Ascending aorta (tissue), 2 donors: ENCODE measurements at regions not wholly inside any gene's neighbourhood (a gene's known extent, or its start where the extent isn't known, plus 50 kb on each side); places are given as distances from the start of the nearest gene placed in this dataset.

Source experiments
- DNase-seq, 2 donors: peaks; one replicate each; pipeline ENCODE4 v3.0.0-alpha.2; 2019; ENCODE audit warnings: low spot score in 2 of 2
- H3K27ac ChIP-seq, 2 donors: fragments of 200-600 bp; sonication (generic); one replicate each; pipeline ENCODE4 v1.5.1; 2016 to 2017; ENCODE audit warnings: mild to moderate bottlenecking in 1 of 2
- H3K27me3 ChIP-seq: fragments of 200-600 bp; sonication (generic); one replicate; pipeline ENCODE4 v1.5.1; 2017
- H3K36me3 ChIP-seq, 2 donors: fragments of 200-600 bp; sonication (generic); one replicate each; pipeline ENCODE4 v1.5.1; 2016
- H3K4me1 ChIP-seq, 2 donors: fragments of 200-600 bp; sonication (generic); one replicate each; pipeline ENCODE4 v1.5.1; 2016 to 2017; ENCODE audit warnings: mild to moderate bottlenecking in 1 of 2
- H3K4me3 ChIP-seq, 2 donors: fragments of 200-600 bp; sonication (generic); one replicate each; pipeline ENCODE4 v1.5.1; 2016 to 2017; ENCODE audit warnings: mild to moderate bottlenecking in 1 of 2
- H3K9me3 ChIP-seq, 2 donors: fragments of 200-600 bp; sonication (generic); one replicate each; pipeline ENCODE4 v1.5.1; 2016
- intact Hi-C: fragments of 100-400 bp; cut with DNase I; formaldehyde crosslinking; loops from one replicate; pipeline ENCODE4 v1.15.1; 2023
- TF ChIP-seq, protein P1 (sequence below), 3 experiments: fragments of 200-600 bp in 2 of 3; fragments of 450-650 bp in 1 of 3; sonication (generic) in 2 of 3; IDR thresholded peaks; one replicate each; pipeline ENCODE4 v1.5.1; 2016 to 2019; ENCODE audit warnings: antibody characterized with exemption in 3 of 3, mild to moderate bottlenecking in 1 of 3, moderate library complexity in 1 of 3

GRCh38 chr5:116847960-116848359 lies 273.3 kb upstream of the SEMA6A start:
- no peak for DNase-seq
- no peaks in the 10 kb centered on the region for H3K27me3 ChIP-seq
- no peaks in the 10 kb centered on the region for H3K4me1 ChIP-seq
- no peaks in the 10 kb centered on the region for H3K36me3 ChIP-seq
- intact Hi-C loops: no loop called here
- H3K4me3 ChIP-seq: no peak overlapping the region
- TF ChIP-seq, protein P1, sequence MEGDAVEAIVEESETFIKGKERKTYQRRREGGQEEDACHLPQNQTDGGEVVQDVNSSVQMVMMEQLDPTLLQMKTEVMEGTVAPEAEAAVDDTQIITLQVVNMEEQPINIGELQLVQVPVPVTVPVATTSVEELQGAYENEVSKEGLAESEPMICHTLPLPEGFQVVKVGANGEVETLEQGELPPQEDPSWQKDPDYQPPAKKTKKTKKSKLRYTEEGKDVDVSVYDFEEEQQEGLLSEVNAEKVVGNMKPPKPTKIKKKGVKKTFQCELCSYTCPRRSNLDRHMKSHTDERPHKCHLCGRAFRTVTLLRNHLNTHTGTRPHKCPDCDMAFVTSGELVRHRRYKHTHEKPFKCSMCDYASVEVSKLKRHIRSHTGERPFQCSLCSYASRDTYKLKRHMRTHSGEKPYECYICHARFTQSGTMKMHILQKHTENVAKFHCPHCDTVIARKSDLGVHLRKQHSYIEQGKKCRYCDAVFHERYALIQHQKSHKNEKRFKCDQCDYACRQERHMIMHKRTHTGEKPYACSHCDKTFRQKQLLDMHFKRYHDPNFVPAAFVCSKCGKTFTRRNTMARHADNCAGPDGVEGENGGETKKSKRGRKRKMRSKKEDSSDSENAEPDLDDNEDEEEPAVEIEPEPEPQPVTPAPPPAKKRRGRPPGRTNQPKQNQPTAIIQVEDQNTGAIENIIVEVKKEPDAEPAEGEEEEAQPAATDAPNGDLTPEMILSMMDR (IDR thresholded peaks at IDR 0.05): no peak
- no peaks in the 10 kb centered on the region for H3K9me3 ChIP-seq
- no peak overlapping the region for H3K27ac ChIP-seq

GRCh38 chr5:116844015-116844414 lies 269.4 kb upstream of the SEMA6A start:
- Histone ChIP-seq H3K4me1 (no peaks in the 10 kb centered on the region), H3K9me3 (no peaks in the 10 kb centered on the region), H3K27ac (no peak overlapping the region), H3K27me3 (no peaks in the 10 kb centered on the region), H3K4me3 (no peak overlapping the region), H3K36me3 (no peaks in the 10 kb centered on the region)
- no peak for DNase-seq
- intact Hi-C loops: no loop called here
- TF ChIP-seq, protein P1 (IDR thresholded peaks at IDR 0.05): no peak

- TF ChIP-seq, protein P1 (IDR thresholded peaks at IDR 0.05): no peak
- Histone ChIP-seq H3K4me3 (no peak overlapping the region), H3K9me3 (no peaks in the 10 kb centered on the region), H3K4me1 (no peaks in the 10 kb centered on the region), H3K27me3 (no peaks in the 10 kb centered on the region), H3K27ac (no peak overlapping the region), H3K36me3 (no peaks in the 10 kb centered on the region)
- intact Hi-C loops: no loop called here
- no peak for DNase-seq
Measured at GRCh38 chr5:116842514-116842961, 267.9 kb upstream of the SEMA6A start.

- Histone ChIP-seq H3K27ac (no peak overlapping the region), H3K36me3 (no peaks in the 10 kb centered on the region), H3K27me3 (no peaks in the 10 kb centered on the region), H3K9me3 (no peaks in the 10 kb centered on the region), H3K4me1 (no peaks in the 10 kb centered on the region), H3K4me3 (no peak overlapping the region)
- intact Hi-C loops: no loop called here
- no peak for DNase-seq
- TF ChIP-seq, protein P1 (IDR thresholded peaks at IDR 0.05): no peak
Measured at GRCh38 chr5:116841734-116842133, 267.1 kb upstream of the SEMA6A start.

DNA sequence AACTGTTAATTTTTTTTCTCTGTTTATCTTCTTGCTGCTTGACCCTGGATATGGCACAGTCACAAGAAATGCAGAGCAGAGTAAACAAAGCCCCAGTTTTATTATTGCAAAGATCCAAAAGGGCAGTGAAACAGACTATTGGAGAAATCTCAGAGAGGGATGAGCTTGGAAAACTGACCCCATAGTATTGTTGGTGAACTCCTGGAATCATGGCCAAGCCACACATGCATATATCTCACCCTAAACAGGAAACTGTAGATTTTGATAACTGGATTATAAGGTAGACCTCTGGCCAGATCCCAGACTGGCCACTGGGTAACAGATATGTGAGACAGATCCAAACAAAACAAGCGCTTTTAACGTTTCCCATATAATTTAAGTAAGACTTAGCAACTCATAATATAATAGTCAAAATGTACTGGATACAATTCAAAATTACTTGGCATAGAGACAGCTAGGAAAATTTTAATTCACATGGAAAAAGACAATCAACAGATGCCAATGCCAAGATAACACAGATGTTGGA lies 263.5 kb upstream of the SEMA6A start:
- no peaks in the 10 kb centered on the region for H3K9me3 ChIP-seq
- TF ChIP-seq, protein P1 (IDR thresholded peaks at IDR 0.05): no peak
- H3K27ac ChIP-seq: no peak overlapping the region
- DNase-seq: no peak
- no peaks in the 10 kb centered on the region for H3K27me3 ChIP-seq
- intact Hi-C loops: no loop called here
- H3K36me3 ChIP-seq: no peaks in the 10 kb centered on the region
- no peaks in the 10 kb centered on the region for H3K4me1 ChIP-seq
- H3K4me3 ChIP-seq: no peak overlapping the region
